H9 (cell line): ENCODE measurements at regions not wholly inside any gene's neighbourhood (a gene's known extent, or its start where the extent isn't known, plus 50 kb on each side); places are given as distances from the start of the nearest gene placed in this dataset.

ENCODE experiments used
- DNase-seq: peaks from one replicate; pipeline ENCODE4 v3.0.0-alpha.2; 2017
- H2AFZ ChIP-seq: one replicate; pipeline ENCODE4 v1.6.1; 2013; ENCODE audit warnings: mild to moderate bottlenecking, low read length, control low read depth, moderate library complexity
- H2AK5ac ChIP-seq: 2 replicates; pipeline ENCODE4 v1.6.1; 2013; ENCODE audit warnings: low read length, control low read depth, mixed read lengths; ENCODE audit not compliant: insufficient read length
- H2BK120ac ChIP-seq: one replicate; pipeline ENCODE4 v1.6.1; 2013; ENCODE audit warnings: low read depth, mild to moderate bottlenecking, low read length, control low read depth, inconsistent platforms; ENCODE audit not compliant: poor library complexity, severe bottlenecking
- H2BK12ac ChIP-seq: 2 replicates; pipeline ENCODE4 v1.6.1; 2013; ENCODE audit warnings: low read length, control low read depth, mixed read lengths, low read depth; ENCODE audit not compliant: insufficient read length
- H2BK15ac ChIP-seq: 2 replicates; pipeline ENCODE4 v1.6.1; 2013; ENCODE audit warnings: low read depth, low read length, control low read depth
- H2BK20ac ChIP-seq: one replicate; pipeline ENCODE4 v1.6.1; 2013; ENCODE audit warnings: low read depth, mild to moderate bottlenecking, low read length, control low read depth, inconsistent platforms; ENCODE audit not compliant: poor library complexity, severe bottlenecking
- H2BK5ac ChIP-seq: 2 replicates; pipeline ENCODE4 v1.6.1; 2013; ENCODE audit warnings: low read length, control low read depth, mixed read lengths; ENCODE audit not compliant: insufficient read length
- H3K14ac ChIP-seq: 2 replicates; pipeline ENCODE4 v1.6.1; 2013; ENCODE audit warnings: low read length, control low read depth; ENCODE audit not compliant: insufficient read depth
- H3K18ac ChIP-seq: 2 replicates; pipeline ENCODE4 v1.6.1; 2013; ENCODE audit warnings: low read depth, mild to moderate bottlenecking, mixed read lengths, low read length, control low read depth; ENCODE audit not compliant: insufficient read length
- H3K23ac ChIP-seq: 2 replicates; pipeline ENCODE4 v1.6.1; 2013; ENCODE audit warnings: low read length, control low read depth, mixed read lengths, low read depth; ENCODE audit not compliant: insufficient read length
- H3K23me2 ChIP-seq: 2 replicates; pipeline ENCODE4 v1.6.1; 2013; ENCODE audit warnings: low read depth, mild to moderate bottlenecking, mixed read lengths, low read length, control low read depth; ENCODE audit not compliant: insufficient read length, poor library complexity, severe bottlenecking
- H3K27ac ChIP-seq: 2 replicates; pipeline ENCODE4 v1.5.1; 2013; ENCODE audit warnings: low read length, control low read depth, mixed read lengths, low read depth; ENCODE audit not compliant: insufficient read length
- H3K27me3 ChIP-seq: 2 replicates; pipeline ENCODE4 v1.6.1; 2013; ENCODE audit warnings: low read length, control low read depth, inconsistent platforms; ENCODE audit not compliant: insufficient read depth
- H3K4ac ChIP-seq: 2 replicates; pipeline ENCODE4 v1.6.1; 2013; ENCODE audit warnings: low read depth, mild to moderate bottlenecking, control low read depth, inconsistent platforms, low read length, moderate library complexity
- H3K4me1 ChIP-seq: 2 replicates; pipeline ENCODE4 v1.6.1; 2013; ENCODE audit warnings: low read length, control low read depth, inconsistent platforms; ENCODE audit not compliant: insufficient read depth
- H3K4me2 ChIP-seq: 2 replicates; pipeline ENCODE4 v1.6.1; 2013; ENCODE audit warnings: low read length, control low read depth, mixed read lengths; ENCODE audit not compliant: insufficient read length, insufficient read depth
- H3K56ac ChIP-seq: 2 replicates; pipeline ENCODE4 v1.6.1; 2013; ENCODE audit warnings: low read depth, mild to moderate bottlenecking, mixed read lengths, low read length, control low read depth; ENCODE audit not compliant: insufficient read length
- H3K79me1 ChIP-seq: 2 replicates; pipeline ENCODE4 v1.6.1; 2013; ENCODE audit warnings: low read depth, mild to moderate bottlenecking, moderate library complexity, low read length, control low read depth, inconsistent platforms; ENCODE audit not compliant: insufficient read depth, poor library complexity, severe bottlenecking
- H3K79me2 ChIP-seq: 2 replicates; pipeline ENCODE4 v1.6.1; 2013; ENCODE audit warnings: low read length, control low read depth, inconsistent platforms; ENCODE audit not compliant: insufficient read depth
- H3K9ac ChIP-seq: 2 replicates; pipeline ENCODE4 v1.6.1; 2013; ENCODE audit warnings: low read length, control low read depth, mixed read lengths; ENCODE audit not compliant: insufficient read length; ENCODE audit errors: extremely low read depth
- H3K9me3 ChIP-seq: one replicate; pipeline ENCODE4 v1.6.1; 2013; ENCODE audit warnings: low read depth, low read length, inconsistent platforms; ENCODE audit not compliant: control insufficient read depth
- H3T11ph ChIP-seq: one replicate; pipeline ENCODE4 v1.6.1; 2013; ENCODE audit warnings: mild to moderate bottlenecking, low read length, control low read depth, inconsistent platforms
- H4K20me1 ChIP-seq: one replicate; pipeline ENCODE4 v1.6.1; 2013; ENCODE audit not compliant: control insufficient read depth, insufficient read length, insufficient read depth
- H4K5ac ChIP-seq: 2 replicates; pipeline ENCODE4 v1.6.1; 2013; ENCODE audit warnings: low read depth, mild to moderate bottlenecking, mixed read lengths, low read length, control low read depth; ENCODE audit not compliant: insufficient read length
- H4K8ac ChIP-seq: replicated peaks from 2 replicates; pipeline ENCODE4 v1.6.1; 2013; ENCODE audit warnings: low read length, control low read depth, mixed read lengths, low read depth; ENCODE audit not compliant: insufficient read length
- H4K91ac ChIP-seq: 2 replicates; pipeline ENCODE4 v1.6.1; 2013; ENCODE audit warnings: low read depth, mild to moderate bottlenecking, moderate library complexity, mixed read lengths, low read length, control low read depth; ENCODE audit not compliant: insufficient read length
- H3K27ac Mint-ChIP-seq, 3 experiments: 2 replicates in 2 of 3; 3 replicates in 1 of 3; pipeline ENCODE4 v1.8.0; 2020 to 2021; ENCODE audit warnings: mixed read lengths in 3 of 3, mild to moderate bottlenecking in 1 of 3, moderate library complexity in 1 of 3
- H3K27me3 Mint-ChIP-seq: 2 replicates; pipeline ENCODE4 v1.8.0; 2021; ENCODE audit warnings: low read depth, mild to moderate bottlenecking, moderate library complexity, mixed read lengths
- H3K36me3 Mint-ChIP-seq, 3 experiments: 2 replicates in 2 of 3; 3 replicates in 1 of 3; pipeline ENCODE4 v1.8.0; 2020 to 2021; ENCODE audit warnings: low read depth in 3 of 3, mixed read lengths in 3 of 3; ENCODE audit not compliant: insufficient read depth in 1 of 3
- H3K4me1 Mint-ChIP-seq, 2 experiments: 2 replicates each; pipeline ENCODE4 v1.8.0; 2020; ENCODE audit warnings: mixed read lengths in 2 of 2
- H3K4me3 Mint-ChIP-seq, 2 experiments: 2 replicates in 1 of 2; 3 replicates in 1 of 2; pipeline ENCODE4 v1.8.0; 2020 to 2021; ENCODE audit warnings: mild to moderate bottlenecking in 2 of 2, mixed read lengths in 2 of 2, moderate library complexity in 1 of 2
- H3K9me3 Mint-ChIP-seq, 2 experiments: 2 replicates in 1 of 2; 3 replicates in 1 of 2; pipeline ENCODE4 v1.8.0; 2020; ENCODE audit warnings: mild to moderate bottlenecking in 2 of 2, mixed read lengths in 2 of 2, moderate library complexity in 1 of 2
- WGBS: extraction: QIAGEN DNeasy Blood & Tissue Kit; methylation state at CpG from one replicate; pipeline ENCODE4 v1.1.7; 2013; ENCODE audit warnings: missing lambda C conversion rate, low lambda C conversion rate, mixed read lengths; ENCODE audit not compliant: insufficient read length; ENCODE audit errors: extremely low coverage; 5-methylcytosine and 5-hydroxymethylcytosine counted together
- TF ChIP-seq, protein P1 (sequence below): fragments of 200-600 bp; sonication (generic); conservative IDR thresholded peaks from 3 replicates; pipeline ENCODE4 v1.8.0; 2021; ENCODE audit warnings: antibody characterized with exemption, mild to moderate bottlenecking

DNA sequence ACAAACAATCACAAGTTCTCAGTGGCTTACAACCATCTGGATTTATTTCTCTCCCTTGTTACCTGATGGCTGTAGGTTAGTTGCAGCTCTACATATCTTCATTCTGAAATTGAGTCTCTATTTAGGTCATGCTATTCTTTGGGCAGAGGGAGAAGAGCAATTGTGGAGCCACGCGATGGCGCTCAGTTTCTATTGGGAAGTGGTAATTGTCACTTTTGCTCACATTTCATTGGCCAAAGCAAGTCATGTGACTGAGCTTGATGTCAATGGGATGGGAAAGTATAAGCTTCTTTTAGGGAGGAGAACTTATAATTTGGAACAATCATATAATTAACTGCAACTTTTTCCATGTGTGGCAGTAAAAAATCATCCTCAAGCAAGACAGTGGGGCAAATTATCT is 166.5 kb downstream of the LMO4 start:
- H4K91ac ChIP-seq, result no peak overlapping the region
- H3K4me1 ChIP-seq, result no peaks in the 10 kb centered on the region
- no peak overlapping the region for H3K27ac ChIP-seq
- no peak for DNase-seq
- Mint-ChIP-seq H3K4me1 (peaks cover 4 to 5% of the 10 kb centered on the region in 2 experiments; a peak in 3 of 4 replicates), H3K4me3 (no peak overlapping the region), H3K9me3 (no peaks in the 10 kb centered on the region), H3K27me3 (no peaks in the 10 kb centered on the region), H3K27ac (no peak overlapping the region), H3K36me3 (no peaks in the 10 kb centered on the region)
- no peak overlapping the region for H3K23ac ChIP-seq
- no peaks in the 10 kb centered on the region for H4K20me1 ChIP-seq
- no CpG with 5 or more reads among the region's 3 CpGs for WGBS
- H2AFZ ChIP-seq, result no peak overlapping the region
- H3K18ac ChIP-seq, result no peak overlapping the region
- H2BK5ac ChIP-seq, result no peak overlapping the region
- no peak overlapping the region for H2BK20ac ChIP-seq
- no peaks in the 10 kb centered on the region; the same call in 1 of the 2 replicates for H3K27me3 ChIP-seq
- no peak overlapping the region for H2BK120ac ChIP-seq
- no peak overlapping the region for H3K14ac ChIP-seq
- H4K5ac ChIP-seq, result no peak overlapping the region
- H3K4me2 ChIP-seq, result no peak overlapping the region
- no peaks in the 10 kb centered on the region for H3K79me1 ChIP-seq
- H2BK12ac ChIP-seq, result no peak overlapping the region
- no peak overlapping the region for H3T11ph ChIP-seq
- no peaks in the 10 kb centered on the region for H3K79me2 ChIP-seq
- no peak overlapping the region for H3K56ac ChIP-seq
- H4K8ac ChIP-seq, result no peak overlapping the region
- no peaks in the 10 kb centered on the region for H3K23me2 ChIP-seq
- H2AK5ac ChIP-seq, result no peak overlapping the region
- H3K4ac ChIP-seq, result no peak overlapping the region
- no peak overlapping the region for H3K9ac ChIP-seq
- no peaks in the 10 kb centered on the region for H3K9me3 ChIP-seq
- TF ChIP-seq, protein P1, sequence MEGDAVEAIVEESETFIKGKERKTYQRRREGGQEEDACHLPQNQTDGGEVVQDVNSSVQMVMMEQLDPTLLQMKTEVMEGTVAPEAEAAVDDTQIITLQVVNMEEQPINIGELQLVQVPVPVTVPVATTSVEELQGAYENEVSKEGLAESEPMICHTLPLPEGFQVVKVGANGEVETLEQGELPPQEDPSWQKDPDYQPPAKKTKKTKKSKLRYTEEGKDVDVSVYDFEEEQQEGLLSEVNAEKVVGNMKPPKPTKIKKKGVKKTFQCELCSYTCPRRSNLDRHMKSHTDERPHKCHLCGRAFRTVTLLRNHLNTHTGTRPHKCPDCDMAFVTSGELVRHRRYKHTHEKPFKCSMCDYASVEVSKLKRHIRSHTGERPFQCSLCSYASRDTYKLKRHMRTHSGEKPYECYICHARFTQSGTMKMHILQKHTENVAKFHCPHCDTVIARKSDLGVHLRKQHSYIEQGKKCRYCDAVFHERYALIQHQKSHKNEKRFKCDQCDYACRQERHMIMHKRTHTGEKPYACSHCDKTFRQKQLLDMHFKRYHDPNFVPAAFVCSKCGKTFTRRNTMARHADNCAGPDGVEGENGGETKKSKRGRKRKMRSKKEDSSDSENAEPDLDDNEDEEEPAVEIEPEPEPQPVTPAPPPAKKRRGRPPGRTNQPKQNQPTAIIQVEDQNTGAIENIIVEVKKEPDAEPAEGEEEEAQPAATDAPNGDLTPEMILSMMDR, result peak; percentile 25; the same call in 1 of the 3 replicates
- no peak overlapping the region for H2BK15ac ChIP-seq
